ENCODE measurements at regions not wholly inside any gene's neighbourhood (a gene's known extent, or its start where the extent isn't known, plus 50 kb on each side); places are given as distances from the start of the nearest gene placed in this dataset.

- DNase-seq (ENCODE audit: low spot score), result no peak
- in situ Hi-C loops (cut with MboI; ENCODE audit: low pct_unique_long_range_greater_than_20kb, low sequenced_read_pairs, unreplicated experiment), result no loop called here
- no peak for TF ChIP-seq CTCF (IDR thresholded peaks at IDR 0.05; ENCODE audit: extremely low read depth, insufficient read depth, missing control alignments)
These were observed 644.8 kb downstream of the RFPL4B start for GRCh38 chr6:112991912-112992311.

DNA sequence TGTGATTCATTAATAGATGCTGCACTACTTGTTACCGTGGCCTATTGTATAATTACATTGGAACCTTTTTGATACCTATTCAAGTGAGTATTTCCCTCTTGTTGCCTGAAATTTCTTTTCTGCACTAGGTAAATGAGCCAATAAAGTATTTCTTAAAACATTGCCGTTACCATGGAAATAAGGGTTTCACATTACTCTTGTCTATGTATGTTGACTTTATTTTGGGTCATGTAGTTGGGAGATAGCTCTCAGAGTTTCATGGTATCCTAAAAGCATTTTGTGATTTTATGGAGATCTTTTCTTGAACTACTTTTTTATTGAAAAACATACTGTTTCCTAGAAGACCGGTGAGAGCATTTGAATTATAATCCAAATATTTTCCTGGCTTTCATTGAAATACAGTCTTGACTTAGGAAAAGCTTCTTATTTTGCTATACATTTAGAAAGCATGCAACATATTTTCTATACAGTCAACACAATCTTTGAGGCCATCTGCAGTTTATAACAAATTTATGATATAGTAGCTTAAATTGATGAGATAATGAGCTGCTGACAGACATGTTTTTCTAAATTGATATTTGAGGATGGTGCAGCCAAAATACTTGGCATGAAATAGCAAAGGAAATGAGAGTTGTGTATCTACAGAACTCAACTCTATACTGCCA lies 650.4 kb downstream of the RFPL4B start:
- in situ Hi-C loops (cut with MboI; ENCODE audit: low pct_unique_long_range_greater_than_20kb, low sequenced_read_pairs, unreplicated experiment), result no loop called here
- TF ChIP-seq CTCF (IDR thresholded peaks at IDR 0.05; ENCODE audit: extremely low read depth, insufficient read depth, missing control alignments), result no peak
- DNase-seq (ENCODE audit: low spot score), result no peak

GRCh38 chr6:113004054-113004453 lies 656.9 kb downstream of the RFPL4B start:
- DNase-seq (ENCODE audit: low spot score), result no peak
- in situ Hi-C loops (cut with MboI; ENCODE audit: low pct_unique_long_range_greater_than_20kb, low sequenced_read_pairs, unreplicated experiment), result no loop called here
- no peak for TF ChIP-seq CTCF (IDR thresholded peaks at IDR 0.05; ENCODE audit: extremely low read depth, insufficient read depth, missing control alignments)

DNA sequence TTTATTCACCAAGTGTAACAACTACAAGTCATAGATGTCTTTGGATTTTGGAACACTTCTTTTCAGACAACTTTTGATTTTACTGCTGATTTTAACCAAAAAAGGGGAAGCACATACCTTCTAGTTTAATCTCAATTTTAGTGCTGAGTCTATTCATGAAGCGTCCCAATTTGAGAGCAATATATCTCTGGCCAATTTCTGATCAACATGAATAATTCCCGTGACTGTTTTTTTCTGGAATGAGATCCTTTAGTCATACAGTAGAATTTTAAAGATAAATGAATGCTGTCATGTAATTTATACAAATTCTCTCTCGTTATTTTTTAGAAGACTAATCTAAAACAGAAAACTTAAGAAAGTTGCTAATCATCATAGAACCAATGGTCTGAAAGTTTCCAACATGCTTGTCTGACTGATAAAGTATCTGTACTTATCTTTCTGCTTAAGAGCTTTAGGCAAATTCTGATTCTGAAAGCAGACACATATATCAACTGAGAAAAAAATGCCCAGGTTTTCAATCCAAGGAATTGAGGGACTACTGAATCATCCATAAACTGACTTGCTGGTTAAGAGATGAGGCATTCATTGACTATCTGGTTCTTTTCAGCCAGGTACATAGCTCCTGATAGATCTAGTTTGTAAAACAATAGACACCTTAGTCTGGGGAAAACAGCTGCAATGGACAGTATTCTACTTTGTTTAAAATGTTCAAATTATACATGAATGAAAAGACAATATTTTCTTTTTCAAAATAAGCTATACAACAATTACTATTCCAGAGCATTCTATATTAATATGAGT lies 657.5 kb downstream of the RFPL4B start:
- no peak for DNase-seq (ENCODE audit: low spot score)
- TF ChIP-seq CTCF (IDR thresholded peaks at IDR 0.05; ENCODE audit: extremely low read depth, insufficient read depth, missing control alignments), result no peak
- in situ Hi-C loops (cut with MboI; ENCODE audit: low pct_unique_long_range_greater_than_20kb, low sequenced_read_pairs, unreplicated experiment), result no loop called here

DNA sequence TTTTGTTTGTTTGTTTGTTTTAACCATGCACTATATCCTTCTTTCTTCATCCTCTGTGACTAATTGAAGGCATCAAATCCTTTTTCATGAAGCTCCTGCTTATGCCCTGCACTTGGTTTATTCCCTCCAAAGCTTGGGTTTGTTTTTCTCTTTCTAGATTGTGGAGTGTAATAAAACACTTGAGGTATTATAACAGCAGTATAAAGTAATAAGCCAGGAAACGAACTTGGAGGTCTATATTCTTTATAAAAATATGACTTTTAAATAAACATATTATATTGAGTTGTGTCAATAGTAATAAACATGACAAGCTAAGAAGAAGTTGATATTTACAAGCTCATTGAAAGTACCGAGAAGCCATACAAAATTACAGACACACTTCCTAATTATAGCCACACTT lies 659.4 kb downstream of the RFPL4B start:
- in situ Hi-C loops (cut with MboI; ENCODE audit: low pct_unique_long_range_greater_than_20kb, low sequenced_read_pairs, unreplicated experiment), result no loop called here
- no peak for DNase-seq (ENCODE audit: low spot score)

GRCh38 chr6:113009682-113010081 lies 662.6 kb downstream of the RFPL4B start:
- in situ Hi-C loops (cut with MboI; ENCODE audit: low pct_unique_long_range_greater_than_20kb, low sequenced_read_pairs, unreplicated experiment), result no loop called here
- DNase-seq (ENCODE audit: low spot score), result no peak
- TF ChIP-seq CTCF (IDR thresholded peaks at IDR 0.05; ENCODE audit: extremely low read depth, insufficient read depth, missing control alignments), result no peak

More for the DNA sequence above, 659.4 kb downstream of the RFPL4B start:
- TF ChIP-seq CTCF (IDR thresholded peaks at IDR 0.05; ENCODE audit: extremely low read depth, insufficient read depth, missing control alignments), result no peak
